ENCODE measurements at regions not wholly inside any gene's neighbourhood (a gene's known extent, or its start where the extent isn't known, plus 50 kb on each side); places are given as distances from the start of the nearest gene placed in this dataset.

DNA sequence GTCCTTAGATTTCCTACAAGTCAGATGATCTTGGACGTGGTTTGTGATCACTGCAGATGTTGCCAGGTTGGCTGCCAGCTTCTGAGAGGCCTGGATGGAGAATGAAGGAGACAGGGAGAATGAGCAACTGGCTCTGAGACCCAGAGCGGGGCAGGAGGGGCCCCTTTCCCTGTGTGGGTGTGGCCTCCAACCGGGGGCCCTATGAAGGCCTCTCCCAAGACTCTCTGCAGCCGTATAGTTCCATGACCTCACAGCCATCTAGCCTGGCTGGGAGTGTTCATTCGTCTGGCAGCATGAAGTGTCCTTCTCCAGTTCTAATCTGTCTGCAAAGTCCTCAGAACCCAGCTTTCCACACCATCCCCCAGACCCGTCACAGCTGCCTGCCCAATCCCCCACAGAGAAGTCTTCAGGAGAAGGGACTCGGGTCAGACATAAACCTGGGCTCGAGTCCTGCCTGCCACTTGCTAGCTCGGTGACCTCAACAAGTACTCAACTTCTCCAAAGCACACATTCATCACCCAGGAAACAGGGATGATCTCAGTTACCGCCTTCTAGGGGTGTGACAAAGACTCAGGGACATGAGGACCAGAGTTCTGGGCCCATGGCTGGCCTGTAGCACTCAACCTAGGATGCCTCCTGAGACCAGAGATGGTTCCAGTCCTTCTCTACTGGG is 122.6 kb downstream of the EDN3 start:
- Histone ChIP-seq H3K4me3 (ENCODE audit: low read length in 2 of 2) (no peak overlapping the region), H3K27ac (replicated peaks; ENCODE audit: low read length) (no peak overlapping the region), H2BK120ac (ENCODE audit: low read depth, low read length) (peak overlapping the region; percentile 26), H3K14ac (ENCODE audit: low read length) (no peak overlapping the region), H2AK5ac (ENCODE audit: low read depth, low read length) (peak overlapping the region; percentile 93), H3K18ac (ENCODE audit: low read length) (peak overlapping the region; percentile 86), H3K4me1 (ENCODE audit: control insufficient read depth in 2 of 2, insufficient read depth in 1 of 2, low read depth in 1 of 2, low read length in 2 of 2) (peaks cover 0 to 7% of the 10 kb centered on the region in 2 donors), H3K79me1 (ENCODE audit: low read depth, low read length) (no peaks in the 10 kb centered on the region), H3K36me3 (replicated peaks in 1 of 2; ENCODE audit: control insufficient read depth in 2 of 2, insufficient read depth in 2 of 2, low read length in 2 of 2) (no peaks in the 10 kb centered on the region), H4K8ac (ENCODE audit: low read depth, low read length) (no peak overlapping the region), H3K9ac (ENCODE audit: low read depth, low read length, poor library complexity) (no peak overlapping the region), H2BK15ac (ENCODE audit: low read length) (peak overlapping the region; percentile 75), H2BK5ac (ENCODE audit: low read length) (peak overlapping the region; percentile 55), H3K4me2 (ENCODE audit: insufficient read depth, low read length, poor library complexity, severe bottlenecking) (no peak overlapping the region), H2BK12ac (ENCODE audit: low read length) (no peak overlapping the region), H3K23ac (ENCODE audit: low read depth, low read length, poor library complexity) (no peak overlapping the region), H4K91ac (ENCODE audit: low read depth, low read length, poor library complexity) (no peak overlapping the region), H3K9me3 (replicated peaks in 1 of 2; ENCODE audit: control insufficient read depth in 2 of 2, insufficient read depth in 1 of 2, low read depth in 1 of 2, low read length in 2 of 2) (no peaks in the 10 kb centered on the region), H3K4ac (ENCODE audit: low read length) (no peak overlapping the region), H2AFZ (ENCODE audit: low read length) (no peak overlapping the region), H3K27me3 (ENCODE audit: control insufficient read depth in 3 of 3, insufficient read depth in 3 of 3, low read depth in 1 of 3, low read length in 3 of 3) (peaks cover 0 to 5% (median 0%) of the 10 kb centered on the region in 3 experiments)
- DNase-seq (ENCODE audit: low spot score) = no peak
- WGBS, 2 donors (ENCODE audit: extremely low coverage in 2 of 2, insufficient read length in 2 of 2, insufficient replicate concordance in 1 of 2) = no CpG with 5 or more reads among the region's 10 CpGs

- WGBS, 2 donors (ENCODE audit: extremely low coverage in 2 of 2, insufficient read length in 2 of 2, insufficient replicate concordance in 1 of 2) = no CpG with 5 or more reads among the region's 13 CpGs
- Histone ChIP-seq H4K91ac (ENCODE audit: low read depth, low read length, poor library complexity) (no peak overlapping the region), H3K27ac (replicated peaks; ENCODE audit: low read length) (no peak overlapping the region), H2AFZ (ENCODE audit: low read length) (no peak overlapping the region), H3K9ac (ENCODE audit: low read depth, low read length, poor library complexity) (no peak overlapping the region), H2AK5ac (ENCODE audit: low read depth, low read length) (no peak overlapping the region), H2BK5ac (ENCODE audit: low read length) (no peak overlapping the region), H3K36me3 (replicated peaks in 1 of 2; ENCODE audit: control insufficient read depth in 2 of 2, insufficient read depth in 2 of 2, low read length in 2 of 2) (no peaks in the 10 kb centered on the region), H2BK15ac (ENCODE audit: low read length) (peak overlapping the region; percentile 7), H3K4me1 (ENCODE audit: control insufficient read depth in 2 of 2, insufficient read depth in 1 of 2, low read depth in 1 of 2, low read length in 2 of 2) (peaks cover 0 to 11% of the 10 kb centered on the region in 2 donors), H3K4me2 (ENCODE audit: insufficient read depth, low read length, poor library complexity, severe bottlenecking) (no peak overlapping the region), H2BK120ac (ENCODE audit: low read depth, low read length) (no peak overlapping the region), H3K4ac (ENCODE audit: low read length) (no peak overlapping the region), H3K23ac (ENCODE audit: low read depth, low read length, poor library complexity) (no peak overlapping the region), H3K18ac (ENCODE audit: low read length) (peak overlapping the region; percentile 38), H3K14ac (ENCODE audit: low read length) (peak overlapping the region; percentile 9), H3K27me3 (ENCODE audit: control insufficient read depth in 3 of 3, insufficient read depth in 3 of 3, low read depth in 1 of 3, low read length in 3 of 3) (peaks cover 0 to 3% (median 0%) of the 10 kb centered on the region in 3 experiments), H3K9me3 (replicated peaks in 1 of 2; ENCODE audit: control insufficient read depth in 2 of 2, insufficient read depth in 1 of 2, low read depth in 1 of 2, low read length in 2 of 2) (no peaks in the 10 kb centered on the region), H4K8ac (ENCODE audit: low read depth, low read length) (no peak overlapping the region), H3K4me3 (ENCODE audit: low read length in 2 of 2) (no peak overlapping the region), H3K79me1 (ENCODE audit: low read depth, low read length) (no peaks in the 10 kb centered on the region), H2BK12ac (ENCODE audit: low read length) (no peak overlapping the region)
- DNase-seq (ENCODE audit: low spot score) = no peak
Measured at GRCh38 chr20:59424976-59425375, 124.6 kb downstream of the EDN3 start.

GRCh38 chr20:59425572-59425971 is 125.2 kb downstream of the EDN3 start:
- DNase-seq (ENCODE audit: low spot score) = no peak
- no CpG with 5 or more reads among the region's 5 CpGs for WGBS, 2 donors (ENCODE audit: extremely low coverage in 2 of 2, insufficient read length in 2 of 2, insufficient replicate concordance in 1 of 2)
- Histone ChIP-seq H3K18ac (ENCODE audit: low read length) (no peak overlapping the region), H3K4me3 (ENCODE audit: low read length in 2 of 2) (no peak overlapping the region), H3K23ac (ENCODE audit: low read depth, low read length, poor library complexity) (no peak overlapping the region), H3K79me1 (ENCODE audit: low read depth, low read length) (no peaks in the 10 kb centered on the region), H3K36me3 (replicated peaks in 1 of 2; ENCODE audit: control insufficient read depth in 2 of 2, insufficient read depth in 2 of 2, low read length in 2 of 2) (no peaks in the 10 kb centered on the region), H2BK15ac (ENCODE audit: low read length) (no peak overlapping the region), H2AK5ac (ENCODE audit: low read depth, low read length) (peak overlapping the region; percentile 68), H2BK120ac (ENCODE audit: low read depth, low read length) (no peak overlapping the region), H3K27ac (replicated peaks; ENCODE audit: low read length) (no peak overlapping the region), H3K9ac (ENCODE audit: low read depth, low read length, poor library complexity) (no peak overlapping the region), H2BK5ac (ENCODE audit: low read length) (no peak overlapping the region), H4K8ac (ENCODE audit: low read depth, low read length) (no peak overlapping the region), H3K27me3 (ENCODE audit: control insufficient read depth in 3 of 3, insufficient read depth in 3 of 3, low read depth in 1 of 3, low read length in 3 of 3) (no peaks in the 10 kb centered on the region), H4K91ac (ENCODE audit: low read depth, low read length, poor library complexity) (no peak overlapping the region), H3K14ac (ENCODE audit: low read length) (no peak overlapping the region), H3K9me3 (replicated peaks in 1 of 2; ENCODE audit: control insufficient read depth in 2 of 2, insufficient read depth in 1 of 2, low read depth in 1 of 2, low read length in 2 of 2) (no peaks in the 10 kb centered on the region), H3K4me1 (ENCODE audit: control insufficient read depth in 2 of 2, insufficient read depth in 1 of 2, low read depth in 1 of 2, low read length in 2 of 2) (peaks cover 0 to 11% of the 10 kb centered on the region in 2 donors), H2BK12ac (ENCODE audit: low read length) (no peak overlapping the region), H2AFZ (ENCODE audit: low read length) (no peak overlapping the region), H3K4me2 (ENCODE audit: insufficient read depth, low read length, poor library complexity, severe bottlenecking) (no peak overlapping the region), H3K4ac (ENCODE audit: low read length) (peak overlapping the region; percentile 10)

- no peak overlapping the region for H3K14ac ChIP-seq (ENCODE audit: low read length)
- no peak overlapping the region for H3K9ac ChIP-seq (ENCODE audit: low read depth, low read length, poor library complexity)
- no peak overlapping the region for H3K18ac ChIP-seq (ENCODE audit: low read length)
- H3K9me3 ChIP-seq (replicated peaks in 1 of 2; ENCODE audit: control insufficient read depth in 2 of 2, insufficient read depth in 1 of 2, low read depth in 1 of 2, low read length in 2 of 2) = no peaks in the 10 kb centered on the region
- no peak overlapping the region for H3K23ac ChIP-seq (ENCODE audit: low read depth, low read length, poor library complexity)
- no peaks in the 10 kb centered on the region for H3K27me3 ChIP-seq (ENCODE audit: control insufficient read depth in 3 of 3, insufficient read depth in 3 of 3, low read depth in 1 of 3, low read length in 3 of 3)
- H4K91ac ChIP-seq (ENCODE audit: low read depth, low read length, poor library complexity) = no peak overlapping the region
- no peak for DNase-seq (ENCODE audit: low spot score)
- H2BK15ac ChIP-seq (ENCODE audit: low read length) = no peak overlapping the region
- H3K4me2 ChIP-seq (ENCODE audit: insufficient read depth, low read length, poor library complexity, severe bottlenecking) = no peak overlapping the region
- H3K79me1 ChIP-seq (ENCODE audit: low read depth, low read length) = no peaks in the 10 kb centered on the region
- H2BK12ac ChIP-seq (ENCODE audit: low read length) = no peak overlapping the region
- H3K4me1 ChIP-seq (ENCODE audit: control insufficient read depth in 2 of 2, insufficient read depth in 1 of 2, low read depth in 1 of 2, low read length in 2 of 2) = peaks cover 0 to 11% of the 10 kb centered on the region in 2 donors
- H3K27ac ChIP-seq (replicated peaks; ENCODE audit: low read length) = no peak overlapping the region
- no peak overlapping the region for H3K4ac ChIP-seq (ENCODE audit: low read length)
- H3K36me3 ChIP-seq (replicated peaks in 1 of 2; ENCODE audit: control insufficient read depth in 2 of 2, insufficient read depth in 2 of 2, low read length in 2 of 2) = no peaks in the 10 kb centered on the region
- no peak overlapping the region for H3K4me3 ChIP-seq (ENCODE audit: low read length in 2 of 2)
- no peak overlapping the region for H4K8ac ChIP-seq (ENCODE audit: low read depth, low read length)
- no peak overlapping the region for H2AFZ ChIP-seq (ENCODE audit: low read length)
- no peak overlapping the region for H2BK5ac ChIP-seq (ENCODE audit: low read length)
- no peak overlapping the region for H2BK120ac ChIP-seq (ENCODE audit: low read depth, low read length)
- H2AK5ac ChIP-seq (ENCODE audit: low read depth, low read length) = no peak overlapping the region
Measured at GRCh38 chr20:59428006-59428405, 127.6 kb downstream of the EDN3 start.

All from neuronal stem cell (in vitro differentiated cells).